Esophagus squamous epithelium (tissue), 5 donors: ENCODE measurements at regions not wholly inside any gene's neighbourhood (a gene's known extent, or its start where the extent isn't known, plus 50 kb on each side); places are given as distances from the start of the nearest gene placed in this dataset.

Experiments used
- DNase-seq: peaks from one replicate; lab custom pipeline; 2025; lab: John Stamatoyannopoulos, UW
- H3K27ac ChIP-seq, 4 donors: fragments of 200-600 bp; sonication (generic); one replicate each; pipeline ENCODE4 v1.5.1; 2016 to 2019; ENCODE audit warnings: mild to moderate bottlenecking in 1 of 4
- H3K27me3 ChIP-seq, 4 donors: fragments of 200-600 bp; sonication (generic); 1 replicate in 3 of 4; 2 replicates in 1 of 4; pipeline versions ENCODE4 v1.5.1 to v1.6.0; 2017 to 2021; ENCODE audit warnings: antibody characterized with exemption in 1 of 4
- H3K36me3 ChIP-seq, 3 donors: fragments of 200-600 bp; sonication (generic); one replicate each; pipeline ENCODE4 v1.5.1; 2016 to 2019
- H3K4me1 ChIP-seq, 3 donors: fragments of 200-600 bp; sonication (generic); one replicate each; pipeline ENCODE4 v1.5.1; 2017 to 2019
- H3K4me3 ChIP-seq, 4 donors: fragments of 200-600 bp; sonication (generic); 1 replicate in 3 of 4; 2 replicates in 1 of 4; pipeline ENCODE4 v1.5.1; 2016 to 2019; ENCODE audit warnings: mild to moderate bottlenecking in 2 of 4, moderate library complexity in 1 of 4
- H3K9me3 ChIP-seq, 3 donors: fragments of 200-600 bp; sonication (generic); one replicate each; pipeline ENCODE4 v1.5.1; 2016 to 2019
- CTCF ChIP-seq, 6 experiments: fragments of 450-650 bp in 4 of 6; fragments of 200-600 bp in 2 of 6; sonication (generic) in 2 of 6; IDR thresholded peaks; one replicate each; pipeline ENCODE4 v1.5.1; 2016 to 2019; ENCODE audit warnings: antibody characterized with exemption in 6 of 6, mild to moderate bottlenecking in 4 of 6, moderate library complexity in 4 of 6
- POLR2A ChIP-seq, 4 donors: fragments of 450-650 bp; IDR thresholded peaks; one replicate each; pipeline ENCODE4 v1.6.1; 2017; ENCODE audit warnings: antibody characterized with exemption in 4 of 4, mild to moderate bottlenecking in 4 of 4, moderate library complexity in 3 of 4
- WGBS, 2 donors: methylation state at CpG; one replicate each; pipeline ENCODE4 v1.1.5; 2018; 5-methylcytosine and 5-hydroxymethylcytosine counted together
- intact Hi-C: fragments of 100-400 bp; cut with DNase I; formaldehyde crosslinking; loops from one replicate; pipeline ENCODE4 v1.15.0; 2022
- donor health status: DM: yes; HTN: yes; CAD: no.

- Histone ChIP-seq H3K36me3 (no peaks in the 10 kb centered on the region), H3K4me3 (no peak overlapping the region), H3K9me3 (no peaks in the 10 kb centered on the region), H3K27ac (no peak overlapping the region), H3K27me3 (no peaks in the 10 kb centered on the region), H3K4me1 (peaks cover 0 to 7% (median 0%) of the 10 kb centered on the region in 3 donors)
- no peak for DNase-seq
- intact Hi-C loops: no loop called here
- WGBS, 2 donors: 54 to 63% methylated on average over 5 of the region's 5 CpGs
- TF ChIP-seq POLR2A (IDR thresholded peaks at IDR 0.05) (no peak), CTCF (IDR thresholded peaks at IDR 0.05) (peak in 1 of 6 experiments; percentile 9)
These were observed 393.7 kb downstream of the NDFIP2 start for GRCh38 chr13:79874396-79875360.

GRCh38 chr13:79871594-79871993 lies 390.6 kb downstream of the NDFIP2 start:
- Histone ChIP-seq H3K4me1 (peaks cover 0 to 7% (median 0%) of the 10 kb centered on the region in 3 donors), H3K4me3 (no peak overlapping the region), H3K27me3 (no peaks in the 10 kb centered on the region), H3K27ac (no peak overlapping the region), H3K9me3 (no peaks in the 10 kb centered on the region), H3K36me3 (no peaks in the 10 kb centered on the region)
- intact Hi-C loops: no loop called here
- no peak for DNase-seq
- TF ChIP-seq CTCF (IDR thresholded peaks at IDR 0.05) (no peak), POLR2A (IDR thresholded peaks at IDR 0.05) (no peak)

- Histone ChIP-seq H3K27me3 (no peaks in the 10 kb centered on the region), H3K36me3 (no peaks in the 10 kb centered on the region), H3K9me3 (no peaks in the 10 kb centered on the region), H3K4me3 (no peak overlapping the region), H3K4me1 (peaks cover 0 to 7% (median 0%) of the 10 kb centered on the region in 3 donors), H3K27ac (no peak overlapping the region)
- 86 to 95% methylated on average over 2 of the region's 2 CpGs for WGBS, 2 donors
- no peak for DNase-seq
- TF ChIP-seq CTCF (IDR thresholded peaks at IDR 0.05): no peak
- TF ChIP-seq POLR2A (IDR thresholded peaks at IDR 0.05): no peak
- intact Hi-C loops: no loop called here
These were observed 389.8 kb downstream of the NDFIP2 start for GRCh38 chr13:79870766-79871165.

- no peak overlapping the region for H3K27ac ChIP-seq
- no peaks in the 10 kb centered on the region for H3K27me3 ChIP-seq
- no peaks in the 10 kb centered on the region for H3K9me3 ChIP-seq
- peaks cover 0 to 7% (median 0%) of the 10 kb centered on the region in 3 donors for H3K4me1 ChIP-seq
- H3K4me3 ChIP-seq: no peak overlapping the region
- DNase-seq: no peak
- intact Hi-C loops: no loop called here
- TF ChIP-seq CTCF (IDR thresholded peaks at IDR 0.05) (no peak), POLR2A (IDR thresholded peaks at IDR 0.05) (no peak)
- H3K36me3 ChIP-seq: no peaks in the 10 kb centered on the region
These were observed 389.2 kb downstream of the NDFIP2 start for GRCh38 chr13:79870123-79870522.

- DNase-seq: no peak
- intact Hi-C loops: no loop called here
- H3K27me3 ChIP-seq: no peaks in the 10 kb centered on the region
- 35 to 41% methylated on average over 2 of the region's 2 CpGs for WGBS, 2 donors
- H3K4me1 ChIP-seq: peaks cover 0 to 7% (median 0%) of the 10 kb centered on the region in 3 donors
- TF ChIP-seq POLR2A (IDR thresholded peaks at IDR 0.05): no peak
- TF ChIP-seq CTCF (IDR thresholded peaks at IDR 0.05): no peak
- no peaks in the 10 kb centered on the region for H3K36me3 ChIP-seq
- H3K4me3 ChIP-seq: no peak overlapping the region
- no peaks in the 10 kb centered on the region for H3K9me3 ChIP-seq
- no peak overlapping the region for H3K27ac ChIP-seq
These were observed 388.4 kb downstream of the NDFIP2 start for GRCh38 chr13:79869326-79869725.
